ENCODE measurements at regions not wholly inside any gene's neighbourhood (a gene's known extent, or its start where the extent isn't known, plus 50 kb on each side); places are given as distances from the start of the nearest gene placed in this dataset.

GRCh38 chr3:110165753-110166152 is 828.4 kb upstream of the DPPA4 start:
- no peak overlapping the region for H3K4me3 Mint-ChIP-seq
- H3K27me3 Mint-ChIP-seq, result no peaks in the 10 kb centered on the region
- no peaks in the 10 kb centered on the region for H3K36me3 Mint-ChIP-seq (ENCODE audit: low read depth)
- H3K27ac Mint-ChIP-seq, result no peak overlapping the region
- no peaks in the 10 kb centered on the region for H3K9me3 Mint-ChIP-seq
- POLR2A ChIA-PET, result no interaction called here
- DNase-seq, result no peak
- TF ChIP-seq CTCF (IDR thresholded peaks at IDR 0.05), result no peak
- CTCF ChIA-PET, result no interaction called here
- no peaks in the 10 kb centered on the region for H3K4me1 Mint-ChIP-seq
- ATAC-seq (ENCODE audit: low read depth), result no peak
- intact Hi-C loops (cut with micrococcal nuclease), result no loop called here

DNA sequence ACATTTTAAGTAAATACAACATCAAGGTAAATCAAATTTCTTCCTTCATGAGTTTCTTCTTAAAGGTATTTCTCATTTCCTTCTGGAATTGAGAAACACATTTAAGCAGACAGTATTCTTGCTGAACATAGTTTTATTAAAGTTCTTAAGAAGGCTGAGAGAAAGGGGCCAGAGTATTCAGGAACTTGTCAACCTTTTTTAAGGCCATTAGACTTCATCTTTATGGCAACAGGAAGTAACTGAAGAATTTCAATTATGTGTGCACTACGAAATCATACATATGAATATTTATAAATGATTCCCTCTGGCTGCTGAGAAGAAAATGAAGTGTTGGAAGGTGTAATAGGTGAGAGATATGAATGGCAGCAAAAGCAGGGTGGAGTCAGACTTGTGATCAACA is 829.4 kb upstream of the DPPA4 start:
- Mint-ChIP-seq H3K4me3 (no peak overlapping the region), H3K9me3 (no peaks in the 10 kb centered on the region), H3K27ac (no peak overlapping the region), H3K36me3 (ENCODE audit: low read depth) (no peaks in the 10 kb centered on the region), H3K27me3 (no peaks in the 10 kb centered on the region), H3K4me1 (no peaks in the 10 kb centered on the region)
- CTCF ChIA-PET, result no interaction called here
- DNase-seq (no peak), ATAC-seq (ENCODE audit: low read depth) (no peak)
- POLR2A ChIA-PET, result no interaction called here
- TF ChIP-seq CTCF (IDR thresholded peaks at IDR 0.05), result no peak
- intact Hi-C loops (cut with micrococcal nuclease), result no loop called here

DNA sequence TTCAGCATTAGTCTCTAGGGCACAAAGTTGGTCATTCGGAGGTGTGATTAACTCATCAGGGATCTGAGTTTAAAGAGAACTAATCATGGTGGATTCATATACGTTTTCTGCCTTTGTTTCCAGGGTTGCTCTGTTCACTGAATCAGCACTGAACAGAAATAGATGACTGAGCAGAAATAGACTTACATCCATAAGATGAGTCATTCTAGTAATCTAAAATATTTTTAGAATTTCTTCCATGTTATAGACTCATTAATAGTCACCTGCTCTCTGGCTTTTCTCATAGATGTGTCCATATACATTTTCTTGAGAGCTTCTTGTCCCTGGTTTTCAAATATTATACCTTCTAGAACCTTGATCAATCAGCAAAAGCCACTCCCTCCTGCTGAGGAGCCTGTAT is 837.6 kb upstream of the DPPA4 start:
- Mint-ChIP-seq H3K4me3 (no peak overlapping the region), H3K27me3 (no peaks in the 10 kb centered on the region), H3K9me3 (no peaks in the 10 kb centered on the region), H3K36me3 (ENCODE audit: low read depth) (no peaks in the 10 kb centered on the region), H3K27ac (no peak overlapping the region), H3K4me1 (no peaks in the 10 kb centered on the region)
- no peak for DNase-seq
- POLR2A ChIA-PET, result no interaction called here
- ATAC-seq (ENCODE audit: low read depth), result no peak
- no peak for TF ChIP-seq CTCF (IDR thresholded peaks at IDR 0.05)
- intact Hi-C loops (cut with micrococcal nuclease), result no loop called here
- CTCF ChIA-PET, result no interaction called here

DNA sequence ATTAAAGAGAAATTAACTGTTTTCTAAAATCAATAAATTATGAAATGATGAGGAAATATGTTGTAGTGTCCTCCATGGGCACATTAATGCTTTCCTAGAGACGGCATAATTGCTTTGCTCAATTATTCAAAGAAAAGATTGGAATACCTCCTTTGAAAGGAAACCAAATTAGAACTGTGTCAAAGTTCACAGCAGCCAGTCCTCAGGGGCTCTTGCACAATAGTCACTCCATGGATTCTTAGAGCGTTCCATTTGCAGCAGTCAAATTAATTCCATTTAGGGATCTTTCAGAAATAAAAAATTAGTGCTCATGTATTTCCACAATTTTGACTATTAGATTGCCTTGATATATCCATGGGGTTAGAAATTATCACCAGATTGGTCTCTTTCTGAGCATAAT is 841.6 kb upstream of the DPPA4 start:
- POLR2A ChIA-PET, result no interaction called here
- intact Hi-C loops (cut with micrococcal nuclease), result no loop called here
- Mint-ChIP-seq H3K27ac (no peak overlapping the region), H3K4me1 (no peaks in the 10 kb centered on the region), H3K36me3 (ENCODE audit: low read depth) (no peaks in the 10 kb centered on the region), H3K27me3 (no peaks in the 10 kb centered on the region), H3K9me3 (no peaks in the 10 kb centered on the region), H3K4me3 (no peak overlapping the region)
- DNase-seq (no peak), ATAC-seq (ENCODE audit: low read depth) (no peak)
- no peak for TF ChIP-seq CTCF (IDR thresholded peaks at IDR 0.05)
- CTCF ChIA-PET, result no interaction called here

- intact Hi-C loops (cut with micrococcal nuclease), result no loop called here
- no peaks in the 10 kb centered on the region for H3K9me3 Mint-ChIP-seq
- DNase-seq (no peak), ATAC-seq (ENCODE audit: low read depth) (no peak)
- no peaks in the 10 kb centered on the region for H3K27me3 Mint-ChIP-seq
- POLR2A ChIA-PET, result interaction anchor here (0.5 kb wide), 1 partner anchor 17 kb away, joined by 3 read pairs; no protein-coding TSS in a partner anchor
- CTCF ChIA-PET, result no interaction called here
- no peak for TF ChIP-seq CTCF (IDR thresholded peaks at IDR 0.05)
- H3K36me3 Mint-ChIP-seq (ENCODE audit: low read depth), result no peaks in the 10 kb centered on the region
- H3K27ac Mint-ChIP-seq, result no peak overlapping the region
- H3K4me3 Mint-ChIP-seq, result no peak overlapping the region
- no peaks in the 10 kb centered on the region for H3K4me1 Mint-ChIP-seq
These were observed 843.4 kb upstream of the DPPA4 start for GRCh38 chr3:110180733-110181132.

Measured in activated B cell treated with CpG ODN at 0.5 μM for 24 hours (primary cell).